ENCODE measurements at regions not wholly inside any gene's neighbourhood (a gene's known extent, or its start where the extent isn't known, plus 50 kb on each side); places are given as distances from the start of the nearest gene placed in this dataset.

DNA sequence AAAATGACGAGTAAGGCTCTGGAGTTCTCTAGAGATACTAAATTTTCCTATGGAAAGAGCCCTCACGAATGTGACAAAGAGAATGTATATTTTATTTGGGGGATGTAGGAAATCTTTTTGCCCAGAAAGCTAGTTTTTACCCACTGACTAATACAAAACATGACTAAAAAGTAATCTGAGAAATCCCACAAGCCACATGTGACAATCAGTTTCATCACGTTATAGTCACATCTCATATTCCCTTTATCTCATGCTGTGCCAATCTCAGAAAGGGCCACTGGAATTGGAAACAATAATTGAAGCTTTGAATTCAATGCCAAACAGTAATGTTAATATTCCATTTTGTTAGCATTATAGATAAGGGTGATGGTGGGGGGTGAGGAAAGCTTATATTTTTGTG lies 509.0 kb upstream of the GOLIM4 start:
- TF ChIP-seq, protein P1, sequence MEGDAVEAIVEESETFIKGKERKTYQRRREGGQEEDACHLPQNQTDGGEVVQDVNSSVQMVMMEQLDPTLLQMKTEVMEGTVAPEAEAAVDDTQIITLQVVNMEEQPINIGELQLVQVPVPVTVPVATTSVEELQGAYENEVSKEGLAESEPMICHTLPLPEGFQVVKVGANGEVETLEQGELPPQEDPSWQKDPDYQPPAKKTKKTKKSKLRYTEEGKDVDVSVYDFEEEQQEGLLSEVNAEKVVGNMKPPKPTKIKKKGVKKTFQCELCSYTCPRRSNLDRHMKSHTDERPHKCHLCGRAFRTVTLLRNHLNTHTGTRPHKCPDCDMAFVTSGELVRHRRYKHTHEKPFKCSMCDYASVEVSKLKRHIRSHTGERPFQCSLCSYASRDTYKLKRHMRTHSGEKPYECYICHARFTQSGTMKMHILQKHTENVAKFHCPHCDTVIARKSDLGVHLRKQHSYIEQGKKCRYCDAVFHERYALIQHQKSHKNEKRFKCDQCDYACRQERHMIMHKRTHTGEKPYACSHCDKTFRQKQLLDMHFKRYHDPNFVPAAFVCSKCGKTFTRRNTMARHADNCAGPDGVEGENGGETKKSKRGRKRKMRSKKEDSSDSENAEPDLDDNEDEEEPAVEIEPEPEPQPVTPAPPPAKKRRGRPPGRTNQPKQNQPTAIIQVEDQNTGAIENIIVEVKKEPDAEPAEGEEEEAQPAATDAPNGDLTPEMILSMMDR (IDR thresholded peaks at IDR 0.05 in 2 of 3, conservative IDR thresholded peaks at IDR 0.05 in 1 of 3; ENCODE audit: borderline replicate concordance in 1 of 3, insufficient read depth in 1 of 3, low read depth in 2 of 3, low read length in 2 of 3) = no peak
- no peak for TF ChIP-seq RAD21 (IDR thresholded peaks at IDR 0.05; ENCODE audit: low read depth)
- no peak for TF ChIP-seq POLR2A (IDR thresholded peaks at IDR 0.05; ENCODE audit: borderline replicate concordance, extremely low read depth, insufficient read depth, insufficient read length)
- no peak for TF ChIP-seq YY1 (IDR thresholded peaks at IDR 0.05; ENCODE audit: extremely low read depth, insufficient replicate concordance, low read depth, low read length)
- TF ChIP-seq EZH2 (IDR thresholded peaks at IDR 0.05) = no peak
- TF ChIP-seq ELF1 (IDR thresholded peaks at IDR 0.05; ENCODE audit: borderline replicate concordance, low read depth) = no peak
- TF ChIP-seq EGR1 (IDR thresholded peaks at IDR 0.05; ENCODE audit: low read depth) = no peak
- no peak for TF ChIP-seq FOSL1 (IDR thresholded peaks at IDR 0.05; ENCODE audit: low read depth)
- no peak for TF ChIP-seq SIN3A (IDR thresholded peaks at IDR 0.05; ENCODE audit: low read depth)
